ENCODE measurements at regions not wholly inside any gene's neighbourhood (a gene's known extent, or its start where the extent isn't known, plus 50 kb on each side); places are given as distances from the start of the nearest gene placed in this dataset.

DNA sequence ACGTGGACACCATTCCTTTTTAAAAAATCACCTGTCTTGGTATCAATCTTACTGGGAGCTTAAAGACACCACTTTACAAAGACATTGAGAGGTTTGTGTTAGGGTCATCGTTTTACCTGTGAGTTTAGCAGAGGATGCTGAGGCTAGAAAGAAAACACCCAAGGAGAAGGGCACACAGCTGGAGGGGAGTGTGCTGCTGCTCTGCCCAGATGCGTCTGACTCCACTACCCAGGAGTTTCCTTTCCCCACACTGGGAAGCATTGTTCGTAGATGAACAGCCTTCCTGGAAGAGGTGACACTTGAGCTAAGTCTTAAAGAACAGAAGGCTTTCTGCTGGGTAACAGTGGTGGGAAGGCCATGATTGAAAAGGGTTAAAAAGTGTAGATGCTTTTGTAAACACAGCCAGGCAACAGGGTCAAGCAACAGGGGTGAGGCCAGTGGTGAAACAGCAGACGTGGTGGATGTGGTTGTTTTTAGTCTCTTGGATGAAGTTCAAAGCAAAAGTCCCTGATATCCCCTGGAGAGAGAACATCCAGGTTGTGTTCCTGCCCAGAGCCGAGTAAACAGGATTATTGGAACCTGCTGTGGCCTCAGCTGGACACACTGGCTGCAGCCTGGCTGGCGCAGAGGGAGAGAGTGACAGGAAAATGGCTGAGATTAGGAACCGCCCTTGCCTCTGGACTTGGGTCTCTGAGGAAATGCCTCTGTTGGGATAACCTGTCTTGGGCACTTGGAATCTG, 198.6 kb upstream of the JUN start:
- TF ChIP-seq, protein P1, sequence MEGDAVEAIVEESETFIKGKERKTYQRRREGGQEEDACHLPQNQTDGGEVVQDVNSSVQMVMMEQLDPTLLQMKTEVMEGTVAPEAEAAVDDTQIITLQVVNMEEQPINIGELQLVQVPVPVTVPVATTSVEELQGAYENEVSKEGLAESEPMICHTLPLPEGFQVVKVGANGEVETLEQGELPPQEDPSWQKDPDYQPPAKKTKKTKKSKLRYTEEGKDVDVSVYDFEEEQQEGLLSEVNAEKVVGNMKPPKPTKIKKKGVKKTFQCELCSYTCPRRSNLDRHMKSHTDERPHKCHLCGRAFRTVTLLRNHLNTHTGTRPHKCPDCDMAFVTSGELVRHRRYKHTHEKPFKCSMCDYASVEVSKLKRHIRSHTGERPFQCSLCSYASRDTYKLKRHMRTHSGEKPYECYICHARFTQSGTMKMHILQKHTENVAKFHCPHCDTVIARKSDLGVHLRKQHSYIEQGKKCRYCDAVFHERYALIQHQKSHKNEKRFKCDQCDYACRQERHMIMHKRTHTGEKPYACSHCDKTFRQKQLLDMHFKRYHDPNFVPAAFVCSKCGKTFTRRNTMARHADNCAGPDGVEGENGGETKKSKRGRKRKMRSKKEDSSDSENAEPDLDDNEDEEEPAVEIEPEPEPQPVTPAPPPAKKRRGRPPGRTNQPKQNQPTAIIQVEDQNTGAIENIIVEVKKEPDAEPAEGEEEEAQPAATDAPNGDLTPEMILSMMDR (IDR thresholded peaks at IDR 0.05; ENCODE audit: insufficient read depth, low read length) = no peak
- TF ChIP-seq POLR2AphosphoS5 (IDR thresholded peaks at IDR 0.05; ENCODE audit: low read depth) = no peak
- TF ChIP-seq GABPA (IDR thresholded peaks at IDR 0.05; ENCODE audit: low read depth) = no peak
- TF ChIP-seq, protein P2, sequence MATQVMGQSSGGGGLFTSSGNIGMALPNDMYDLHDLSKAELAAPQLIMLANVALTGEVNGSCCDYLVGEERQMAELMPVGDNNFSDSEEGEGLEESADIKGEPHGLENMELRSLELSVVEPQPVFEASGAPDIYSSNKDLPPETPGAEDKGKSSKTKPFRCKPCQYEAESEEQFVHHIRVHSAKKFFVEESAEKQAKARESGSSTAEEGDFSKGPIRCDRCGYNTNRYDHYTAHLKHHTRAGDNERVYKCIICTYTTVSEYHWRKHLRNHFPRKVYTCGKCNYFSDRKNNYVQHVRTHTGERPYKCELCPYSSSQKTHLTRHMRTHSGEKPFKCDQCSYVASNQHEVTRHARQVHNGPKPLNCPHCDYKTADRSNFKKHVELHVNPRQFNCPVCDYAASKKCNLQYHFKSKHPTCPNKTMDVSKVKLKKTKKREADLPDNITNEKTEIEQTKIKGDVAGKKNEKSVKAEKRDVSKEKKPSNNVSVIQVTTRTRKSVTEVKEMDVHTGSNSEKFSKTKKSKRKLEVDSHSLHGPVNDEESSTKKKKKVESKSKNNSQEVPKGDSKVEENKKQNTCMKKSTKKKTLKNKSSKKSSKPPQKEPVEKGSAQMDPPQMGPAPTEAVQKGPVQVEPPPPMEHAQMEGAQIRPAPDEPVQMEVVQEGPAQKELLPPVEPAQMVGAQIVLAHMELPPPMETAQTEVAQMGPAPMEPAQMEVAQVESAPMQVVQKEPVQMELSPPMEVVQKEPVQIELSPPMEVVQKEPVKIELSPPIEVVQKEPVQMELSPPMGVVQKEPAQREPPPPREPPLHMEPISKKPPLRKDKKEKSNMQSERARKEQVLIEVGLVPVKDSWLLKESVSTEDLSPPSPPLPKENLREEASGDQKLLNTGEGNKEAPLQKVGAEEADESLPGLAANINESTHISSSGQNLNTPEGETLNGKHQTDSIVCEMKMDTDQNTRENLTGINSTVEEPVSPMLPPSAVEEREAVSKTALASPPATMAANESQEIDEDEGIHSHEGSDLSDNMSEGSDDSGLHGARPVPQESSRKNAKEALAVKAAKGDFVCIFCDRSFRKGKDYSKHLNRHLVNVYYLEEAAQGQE (IDR thresholded peaks at IDR 0.05; ENCODE audit: insufficient replicate concordance, low read depth) = no peak
- no peak for TF ChIP-seq SPI1 (IDR thresholded peaks at IDR 0.05; ENCODE audit: borderline replicate concordance, low read depth)

All from HL-60 (cell line).